Heart right ventricle (tissue), 16 donors: ENCODE measurements at regions not wholly inside any gene's neighbourhood (a gene's known extent, or its start where the extent isn't known, plus 50 kb on each side); places are given as distances from the start of the nearest gene placed in this dataset.

Source experiments
- ATAC-seq, 8 donors: fragments of 200-7000 bp; cut with Tn5 transposase; one replicate each; pipeline ENCODE4 v1.9.1; 2020; ENCODE audit warnings: mild to moderate bottlenecking in 8 of 8, moderate library complexity in 8 of 8, moderate number of reproducible peaks in 1 of 8
- DNase-seq, 2 donors: peaks; one replicate each; pipeline ENCODE4 v3.0.0-alpha.2; 2020
- H3K27ac ChIP-seq, 10 donors: fragments of 200-600 bp; sonication (generic) in 2 of 10; one replicate each; pipeline versions ENCODE4 v1.5.0 to v1.8.0; 2020 to 2022; ENCODE audit warnings: mild to moderate bottlenecking in 3 of 10
- H3K27me3 ChIP-seq, 7 donors: fragments of 200-600 bp; one replicate each; pipeline ENCODE4 v1.8.0; 2021 to 2022; ENCODE audit warnings: mild to moderate bottlenecking in 2 of 7
- H3K36me3 ChIP-seq, 9 donors: fragments of 200-600 bp; sonication (generic) in 1 of 9; one replicate each; pipeline versions ENCODE4 v1.5.0 to v1.8.0; 2020 to 2022; ENCODE audit warnings: mild to moderate bottlenecking in 2 of 9
- H3K4me1 ChIP-seq, 9 donors: fragments of 200-600 bp; sonication (generic) in 1 of 9; one replicate each; pipeline versions ENCODE4 v1.5.0 to v1.8.0; 2020 to 2022; ENCODE audit warnings: mild to moderate bottlenecking in 4 of 9
- H3K4me3 ChIP-seq, 10 donors: fragments of 200-600 bp; sonication (generic) in 2 of 10; one replicate each; pipeline versions ENCODE4 v1.5.0 to v1.8.0; 2020 to 2022; ENCODE audit warnings: mild to moderate bottlenecking in 7 of 10, moderate library complexity in 2 of 10
- H3K9me3 ChIP-seq, 11 donors: fragments of 200-600 bp in 10 of 11; sonication (generic) in 2 of 11; one replicate each; pipeline versions ENCODE4 v1.5.0 to v1.8.0; 2013 to 2022; ENCODE audit warnings: mild to moderate bottlenecking in 2 of 11, control low read depth in 1 of 11, moderate library complexity in 1 of 11
- CTCF ChIP-seq, 9 donors: fragments of 200-600 bp; sonication (generic) in 2 of 9; IDR thresholded peaks; one replicate each; pipeline versions ENCODE4 v1.5.0 to v1.8.0; 2021 to 2022; ENCODE audit warnings: antibody characterized with exemption in 9 of 9, mild to moderate bottlenecking in 5 of 9, moderate library complexity in 1 of 9
- WGBS, 2 donors: extraction: QIAGEN DNeasy Blood & Tissue Kit; methylation state at CpG; one replicate each; pipeline ENCODE4 v1.1.7; 2013; ENCODE audit warnings: inconsistent platforms in 1 of 2; 5-methylcytosine and 5-hydroxymethylcytosine counted together
- intact Hi-C, 10 donors: fragments of 100-400 bp; cut with DNase I; formaldehyde crosslinking; loops; one replicate each; pipeline versions ENCODE4 v1.11.1 to v1.14.2; 2022
- donor health status: Arrhythmogenic right ventricular cardiomyopathy.
- donor health status: ischemic (EF 13 %, LVEDD 7.1; RV severe dilation, severe dysfunction).
- donor health status: healthy with polysubstance abuse.
- donor health status: DM: no; HTN: yes; CAD: no.
- donor health status: DM: no; HTN: no; CAD: no.
- donor health status: ischemic (EF 25% LVEDD 6.9; RV normal size, moderate dysfunction).
- donor health status: ischemic (EF 25% LVEDD 5.7; RV mildly dilated, moderate dysfunction).
- donor health status: healthy.
- donor health status: DM: yes; HTN: yes; CAD: no.
- donor health status: Ischemic cardiomyopathy.
- donor health status: ischemic (EF 35%, LVEDD 5.7; RV mildly dilated, moderate dysfunction).
- donor health status: nonischemic (EF 11% LVEDD 7.7; RV severe dilation, severe dysfunction).
- donor health status: DM: yes; HTN: yes; CAD: no.
- donor health status: PGD.
- donor health status: ischemic (EF 29% LVEDD 5.4; RV normal size, mild dysfunction).
- donor health status: nonischemic (EF 23%, LVEDD 6.1; RV moderate dilation, normal function).

GRCh38 chr1:182304218-182304617, 87.4 kb downstream of the GLUL start:
- Histone ChIP-seq H3K27ac (peak overlapping the region in 1 of 10 donors; percentile 61), H3K27me3 (no peaks in the 10 kb centered on the region), H3K36me3 (no peaks in the 10 kb centered on the region), H3K4me3 (no peak overlapping the region), H3K9me3 (peaks cover 0 to 5% (median 0%) of the 10 kb centered on the region in 11 donors), H3K4me1 (peaks cover 0 to 44% (median 5%) of the 10 kb centered on the region in 9 donors)
- ATAC-seq (no peak), DNase-seq (no peak)
- intact Hi-C loops = loop anchor here in 6 of 10 donors (5.0 to 10.0 kb wide), 4 partner anchors 88 to 162 kb away; partner anchors contain the start of gene GLUL (in 4 of the 6)
- 71 to 81% methylated on average over 3 of the region's 3 CpGs for WGBS, 2 donors
- no peak for TF ChIP-seq CTCF (IDR thresholded peaks at IDR 0.05)

- Histone ChIP-seq H3K4me3 (no peak overlapping the region), H3K27ac (peak overlapping the region in 1 of 10 donors; percentile 61), H3K36me3 (no peaks in the 10 kb centered on the region), H3K27me3 (no peaks in the 10 kb centered on the region), H3K4me1 (peaks cover 0 to 46% (median 5%) of the 10 kb centered on the region in 9 donors), H3K9me3 (peaks cover 0 to 5% (median 0%) of the 10 kb centered on the region in 11 donors)
- no peak for ATAC-seq
- DNase-seq = no peak
- TF ChIP-seq CTCF (IDR thresholded peaks at IDR 0.05) = no peak
- intact Hi-C loops = loop anchor here in 6 of 10 donors (2.0 to 10.0 kb wide), 5 partner anchors 89 to 161 kb away; partner anchors contain the start of gene GLUL (in 4 of the 6)
- 62 to 76% methylated on average over 2 of the region's 2 CpGs for WGBS, 2 donors
Observed at GRCh38 chr1:182303778-182304177, 87.8 kb downstream of the GLUL start.

GRCh38 chr1:182301467-182302198, 90.0 kb downstream of the GLUL start:
- peak in 3 of 9 donors; percentile 17 to 36 (median 36) for TF ChIP-seq CTCF (IDR thresholded peaks at IDR 0.05)
- peaks cover 0 to 5% (median 0%) of the 10 kb centered on the region in 11 donors for H3K9me3 ChIP-seq
- peak overlapping the region in 5 of 10 donors; percentile 21 to 58 (median 45) for H3K27ac ChIP-seq
- WGBS, 2 donors = 72 to 83% methylated on average over 9 of the region's 9 CpGs
- no peaks in the 10 kb centered on the region for H3K27me3 ChIP-seq
- peaks cover 0 to 46% (median 5%) of the 10 kb centered on the region in 9 donors for H3K4me1 ChIP-seq
- intact Hi-C loops = loop anchor here in 6 of 10 donors (2.0 to 10.0 kb wide), 5 partner anchors 91 to 159 kb away; partner anchors contain the start of gene GLUL (in 4 of the 6)
- DNase-seq = peak; percentile 37 to 48
- H3K36me3 ChIP-seq = no peaks in the 10 kb centered on the region
- H3K4me3 ChIP-seq = no peak overlapping the region
- peak; percentile 75 to 89 (median 82) for ATAC-seq

- DNase-seq = no peak
- Histone ChIP-seq H3K4me3 (no peak overlapping the region), H3K36me3 (no peaks in the 10 kb centered on the region), H3K27ac (peak overlapping the region in 3 of 10 donors; percentile 25 to 58 (median 49)), H3K27me3 (no peaks in the 10 kb centered on the region), H3K4me1 (peaks cover 0 to 46% (median 5%) of the 10 kb centered on the region in 9 donors), H3K9me3 (peaks cover 0 to 4% (median 0%) of the 10 kb centered on the region in 11 donors)
- peak in 2 of 8 donors; percentile 15 to 21 for ATAC-seq
- no peak for TF ChIP-seq CTCF (IDR thresholded peaks at IDR 0.05)
- intact Hi-C loops = loop anchor here in 6 of 10 donors (5.0 to 10.0 kb wide), 4 partner anchors 91 to 159 kb away; partner anchors contain the start of gene GLUL (in 4 of the 6)
- 73 to 78% methylated on average over 8 of the region's 8 CpGs for WGBS, 2 donors
Observed at GRCh38 chr1:182301026-182301436, 90.6 kb downstream of the GLUL start.
